IMR-90 (cell line): ENCODE measurements at regions not wholly inside any gene's neighbourhood (a gene's known extent, or its start where the extent isn't known, plus 50 kb on each side); places are given as distances from the start of the nearest gene placed in this dataset.

ENCODE experiments used
- MAFK ChIP-seq: IDR thresholded peaks from 2 replicates; pipeline ENCODE4 v1.6.1; 2012; ENCODE audit warnings: low read depth, low read length, improper control_type of control experiment
- MAZ ChIP-seq: IDR thresholded peaks from 2 replicates; pipeline ENCODE4 v1.6.1; 2012; ENCODE audit warnings: low read depth, mild to moderate bottlenecking, low read length, improper control_type of control experiment, moderate library complexity, borderline replicate concordance
- MXI1 ChIP-seq: IDR thresholded peaks from 2 replicates; pipeline ENCODE4 v1.6.1; 2012; ENCODE audit warnings: low read depth, mild to moderate bottlenecking, low read length, moderate library complexity, borderline replicate concordance
- POLR2A ChIP-seq: IDR thresholded peaks from 2 replicates; pipeline ENCODE4 v1.6.1; 2012; ENCODE audit warnings: mild to moderate bottlenecking, low read depth, low read length
- RCOR1 ChIP-seq: IDR thresholded peaks from 2 replicates; pipeline ENCODE4 v1.6.1; 2012; ENCODE audit warnings: mild to moderate bottlenecking, low read length, improper control_type of control experiment; ENCODE audit not compliant: insufficient replicate concordance
- TF ChIP-seq, protein P1 (sequence below): conservative IDR thresholded peaks from 2 replicates; pipeline ENCODE4 v1.5.1; 2012; ENCODE audit warnings: mild to moderate bottlenecking, low read depth, low read length, improper control_type of control experiment
- TF ChIP-seq, protein P2 (sequence below): fragments of 150-350 bp; IDR thresholded peaks from 2 replicates; pipeline ENCODE4 v1.6.1; 2017; ENCODE audit warnings: mild to moderate bottlenecking, antibody characterized with exemption, low read length, low read depth

DNA sequence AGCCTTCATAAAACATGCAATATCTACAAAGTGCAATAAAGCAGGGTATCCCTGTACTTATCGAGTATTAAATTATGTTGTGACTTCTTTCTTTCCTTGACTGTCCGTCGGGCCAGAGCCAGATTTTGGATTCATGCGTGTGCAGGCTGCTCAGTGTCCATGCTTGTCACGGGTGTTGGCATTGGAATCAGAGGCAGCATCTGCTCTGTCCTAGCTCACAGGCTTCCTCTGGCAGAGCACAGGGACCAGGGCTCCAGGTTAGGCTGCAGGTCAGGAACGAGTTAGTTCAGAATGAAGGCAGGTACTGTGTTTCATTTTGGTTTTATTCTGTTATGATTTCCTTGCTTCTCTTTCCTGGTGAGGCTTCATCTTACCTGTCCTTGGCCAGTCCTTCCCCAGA is 249.8 kb downstream of the AUH start:
- TF ChIP-seq, protein P1, sequence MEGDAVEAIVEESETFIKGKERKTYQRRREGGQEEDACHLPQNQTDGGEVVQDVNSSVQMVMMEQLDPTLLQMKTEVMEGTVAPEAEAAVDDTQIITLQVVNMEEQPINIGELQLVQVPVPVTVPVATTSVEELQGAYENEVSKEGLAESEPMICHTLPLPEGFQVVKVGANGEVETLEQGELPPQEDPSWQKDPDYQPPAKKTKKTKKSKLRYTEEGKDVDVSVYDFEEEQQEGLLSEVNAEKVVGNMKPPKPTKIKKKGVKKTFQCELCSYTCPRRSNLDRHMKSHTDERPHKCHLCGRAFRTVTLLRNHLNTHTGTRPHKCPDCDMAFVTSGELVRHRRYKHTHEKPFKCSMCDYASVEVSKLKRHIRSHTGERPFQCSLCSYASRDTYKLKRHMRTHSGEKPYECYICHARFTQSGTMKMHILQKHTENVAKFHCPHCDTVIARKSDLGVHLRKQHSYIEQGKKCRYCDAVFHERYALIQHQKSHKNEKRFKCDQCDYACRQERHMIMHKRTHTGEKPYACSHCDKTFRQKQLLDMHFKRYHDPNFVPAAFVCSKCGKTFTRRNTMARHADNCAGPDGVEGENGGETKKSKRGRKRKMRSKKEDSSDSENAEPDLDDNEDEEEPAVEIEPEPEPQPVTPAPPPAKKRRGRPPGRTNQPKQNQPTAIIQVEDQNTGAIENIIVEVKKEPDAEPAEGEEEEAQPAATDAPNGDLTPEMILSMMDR = no peak
- TF ChIP-seq MAFK (no peak), RCOR1 (no peak), POLR2A (no peak), MAZ (no peak), MXI1 (no peak)
- TF ChIP-seq, protein P2, sequence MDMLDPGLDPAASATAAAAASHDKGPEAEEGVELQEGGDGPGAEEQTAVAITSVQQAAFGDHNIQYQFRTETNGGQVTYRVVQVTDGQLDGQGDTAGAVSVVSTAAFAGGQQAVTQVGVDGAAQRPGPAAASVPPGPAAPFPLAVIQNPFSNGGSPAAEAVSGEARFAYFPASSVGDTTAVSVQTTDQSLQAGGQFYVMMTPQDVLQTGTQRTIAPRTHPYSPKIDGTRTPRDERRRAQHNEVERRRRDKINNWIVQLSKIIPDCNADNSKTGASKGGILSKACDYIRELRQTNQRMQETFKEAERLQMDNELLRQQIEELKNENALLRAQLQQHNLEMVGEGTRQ = no peak
